ENCODE measurements at regions not wholly inside any gene's neighbourhood (a gene's known extent, or its start where the extent isn't known, plus 50 kb on each side); places are given as distances from the start of the nearest gene placed in this dataset.

GRCh38 chr15:57827971-57828370 is 121.5 kb downstream of the POLR2M start:
- no peak for TF ChIP-seq CTCF (IDR thresholded peaks at IDR 0.05)
- no peak for TF ChIP-seq POLR2A (IDR thresholded peaks at IDR 0.05)
